K562 (cell line): ENCODE measurements at regions not wholly inside any gene's neighbourhood (a gene's known extent, or its start where the extent isn't known, plus 50 kb on each side); places are given as distances from the start of the nearest gene placed in this dataset.

Source experiments
- ATAC-seq: fragments of 200-7000 bp; cut with Tn5 transposase; 3 replicates; pipeline ENCODE4 v1.9.1; 2020; ENCODE audit warnings: moderate library complexity
- BruUV-seq: library from RNA; stranded (reverse); fragments of 400-500 nt; replicated peaks from 2 replicates; lab custom pipeline; 2021; lab: Mats Ljungman, UMichigan
- CTCF ChIA-PET: fragments of 300-600 bp; formaldehyde crosslinking; extraction: SDS; loops from one replicate; lab custom pipeline; 2021; ENCODE audit warnings: low intra/inter-chr PET ratio; lab: Yijun Ruan, JAX
- POLR2A ChIA-PET: fragments of 300-600, 350-650 bp; sonication (Branson Sonifier 250); formaldehyde crosslinking; extraction: SDS; loops from one replicate; lab custom pipeline; 2021; ENCODE audit warnings: antibody characterized with exemption, inconsistent platforms; lab: Yijun Ruan, JAX
- DNase-seq, 4 experiments: peaks; one replicate each; pipeline versions ENCODE4 v3.0.0 to v3.0.0-alpha.2; 2011 to 2018; ENCODE audit warnings: low spot score in 3 of 4, mixed read lengths in 3 of 4; ENCODE audit errors: extremely low read depth in 1 of 4
- FAIRE-seq: peaks from 2 replicates; lab custom pipeline; 2011; peaks lifted over from hg19 to GRCh38; lab: Jason Lieb, UNC
- H2AFZ ChIP-seq: 2 replicates; pipeline ENCODE4 v1.6.0; 2011; ENCODE audit warnings: low read depth, low read length, control low read depth, inconsistent platforms
- H3K27ac ChIP-seq: fragments of 200-600 bp; 3 replicates; pipeline ENCODE4 v1.8.0; 2011; ENCODE audit warnings: low read depth, mild to moderate bottlenecking, control low read depth, inconsistent platforms, low read length, moderate library complexity, mixed read lengths; ENCODE audit errors: extremely low read depth
- H3K27me3 ChIP-seq, 2 experiments: fragments of 300-600 bp in 1 of 2; 2 replicates in 1 of 2; 3 replicates in 1 of 2; pipeline versions ENCODE4 v1.6.0 to v1.8.0; 2011; ENCODE audit warnings: inconsistent platforms in 2 of 2, low read length in 2 of 2, mild to moderate bottlenecking in 1 of 2, mixed read lengths in 1 of 2, moderate library complexity in 1 of 2; ENCODE audit not compliant: control insufficient read depth in 2 of 2, insufficient read depth in 2 of 2
- H3K36me3 ChIP-seq: fragments of 300-600 bp; 3 replicates; pipeline ENCODE4 v1.8.0; 2011; ENCODE audit warnings: mild to moderate bottlenecking, low read length, inconsistent platforms; ENCODE audit not compliant: control insufficient read depth, insufficient read depth
- H3K4me1 ChIP-seq, 2 experiments: fragments of 200-600 bp in 1 of 2; replicated peaks in 1 of 2; 2 replicates in 1 of 2; 3 replicates in 1 of 2; pipeline versions ENCODE4 v1.5.1 to v1.8.0; 2011; ENCODE audit warnings: inconsistent platforms in 2 of 2, low read length in 2 of 2, mild to moderate bottlenecking in 1 of 2, mixed read lengths in 1 of 2, moderate library complexity in 1 of 2; ENCODE audit not compliant: control insufficient read depth in 2 of 2, insufficient read depth in 2 of 2
- H3K4me2 ChIP-seq: 2 replicates; pipeline ENCODE4 v1.6.1; 2011; ENCODE audit warnings: low read length, control low read depth, inconsistent platforms, mixed read lengths; ENCODE audit not compliant: insufficient read depth
- H3K4me3 ChIP-seq: fragments of 200-600 bp; sonication (generic), shearing (Covaris generic); 2 replicates; pipeline ENCODE4 v1.5.1; 2016; ENCODE audit warnings: control low read depth, inconsistent platforms
- H3K79me2 ChIP-seq: fragments of 200-600 bp; 3 replicates; pipeline ENCODE4 v1.8.0; 2011; ENCODE audit warnings: low read length, inconsistent platforms; ENCODE audit not compliant: control insufficient read depth, insufficient read depth
- H3K9ac ChIP-seq, 2 experiments: 2 replicates each; pipeline versions ENCODE4 v1.6.0 to v1.6.1; 2011; ENCODE audit warnings: low read depth in 2 of 2, low read length in 2 of 2, control low read depth in 1 of 2, inconsistent platforms in 1 of 2, mild to moderate bottlenecking in 1 of 2, mixed read lengths in 1 of 2; ENCODE audit not compliant: insufficient read depth in 1 of 2
- H3K9me1 ChIP-seq: one replicate; pipeline ENCODE4 v1.6.0; 2011; ENCODE audit warnings: inconsistent platforms, mild to moderate bottlenecking, low read length, moderate library complexity; ENCODE audit not compliant: control insufficient read depth, insufficient read depth
- H3K9me3 ChIP-seq: replicated peaks from 2 replicates; pipeline ENCODE4 v1.5.1; 2011; ENCODE audit warnings: low read depth, low read length, inconsistent platforms; ENCODE audit not compliant: control insufficient read depth, insufficient read depth
- H4K20me1 ChIP-seq: replicated peaks from 2 replicates; pipeline ENCODE4 v1.6.1; 2011; ENCODE audit warnings: low read length, inconsistent platforms, mixed read lengths; ENCODE audit not compliant: control insufficient read depth, insufficient read depth
- BCL6 ChIP-seq: fragments of 250-450 bp; sonication (Bioruptor Pico); IDR thresholded peaks from 2 replicates; pipeline ENCODE4 v1.4.0; 2020
- DPF2 ChIP-seq: fragments of 450-650 bp; IDR thresholded peaks from 2 replicates; pipeline ENCODE4 v1.6.1; 2016
- NEUROD1 ChIP-seq: fragments of 150-350 bp; IDR thresholded peaks from 2 replicates; pipeline ENCODE4 v1.6.1; 2014; ENCODE audit warnings: borderline replicate concordance, low read length, low read depth; ENCODE audit not compliant: partially characterized antibody
- SRSF7 ChIP-seq: fragments of 200-400 bp; formaldehyde crosslinking; optimal IDR thresholded peaks from 2 replicates; pipeline ENCODE3; 2017; ENCODE audit warnings: mild to moderate bottlenecking, low read depth, low read length
- TCF7L2 ChIP-seq: fragments of 150-350 bp; IDR thresholded peaks from 2 replicates; pipeline ENCODE4 v1.6.1; 2016; ENCODE audit warnings: low read depth, mild to moderate bottlenecking, low read length, moderate library complexity
- TCFL5 ChIP-seq: fragments of 250-450 bp; sonication (Bioruptor Pico); conservative IDR thresholded peaks from 2 replicates; pipeline ENCODE4 v1.6.1; 2021; ENCODE audit warnings: mild to moderate bottlenecking, moderate library complexity, matching md5 sums
- TRIM28 ChIP-seq: fragments of 450-650 bp; IDR thresholded peaks from 2 replicates; pipeline ENCODE4 v1.6.1; 2017
- ZNF282 ChIP-seq: sonication (generic); formaldehyde crosslinking; IDR thresholded peaks from 2 replicates; pipeline ENCODE4 v1.8.1; 2023; ENCODE audit warnings: missing genetic modification reagents
- ZNF311 ChIP-seq: fragments of 250-450 bp; sonication (Bioruptor Pico); IDR thresholded peaks from 2 replicates; pipeline ENCODE4 v1.4.0; 2020; ENCODE audit warnings: mild to moderate bottlenecking, moderate library complexity
- ZNF408 ChIP-seq: fragments of 250-450 bp; sonication (Bioruptor Pico); IDR thresholded peaks from 2 replicates; pipeline ENCODE4 v1.4.0; 2020; ENCODE audit warnings: low read depth, mild to moderate bottlenecking, moderate library complexity
- ZNF41 ChIP-seq: fragments of 250-450 bp; sonication (Bioruptor Pico); conservative IDR thresholded peaks from 2 replicates; pipeline ENCODE4 v1.4.0; 2020; ENCODE audit warnings: mild to moderate bottlenecking
- ZNF57 ChIP-seq: fragments of 450-650 bp; formaldehyde crosslinking; IDR thresholded peaks from 2 replicates; pipeline ENCODE4 v1.4.0; 2020; ENCODE audit warnings: mild to moderate bottlenecking, moderate library complexity
- ZNF699 ChIP-seq: fragments of 250-450 bp; sonication (Bioruptor Pico); IDR thresholded peaks from 2 replicates; pipeline ENCODE4 v1.8.0; 2021; ENCODE audit warnings: mild to moderate bottlenecking, moderate library complexity; ENCODE audit not compliant: insufficient replicate concordance
- ZNF77 ChIP-seq: fragments of 250-450 bp; sonication (Bioruptor Pico); IDR thresholded peaks from 2 replicates; pipeline ENCODE4 v1.5.0; 2020
- WGBS: fragments of 100-300 bp; shearing (Covaris generic); methylation state at CpG from one replicate; pipeline ENCODE4 v1.1.6; 2016; ENCODE audit warnings: low coverage, mixed read lengths; ENCODE audit not compliant: insufficient coverage; ENCODE audit errors: missing lambda C conversion rate; 5-methylcytosine and 5-hydroxymethylcytosine counted together
- in situ Hi-C: fragments of 300-500 bp; cut with MboI; formaldehyde crosslinking; loops from 4 replicates; pipeline ENCODE4 v1.15.0; 2018; ENCODE audit warnings: inconsistent platforms, mixed read lengths
- intact Hi-C: fragments of 100-400 bp; cut with micrococcal nuclease; formaldehyde crosslinking; loops from 2 replicates; pipeline ENCODE4 v1.14.2; 2022
- TF ChIP-seq, protein P1 (sequence below): fragments of 250-450 bp; sonication (Bioruptor Pico); IDR thresholded peaks from 2 replicates; pipeline ENCODE4 v1.5.0; 2020; ENCODE audit warnings: mild to moderate bottlenecking, borderline replicate concordance
- TF ChIP-seq, protein P2 (sequence below): fragments of 250-450 bp; sonication (Bioruptor Pico); IDR thresholded peaks from 2 replicates; pipeline ENCODE4 v1.4.0; 2020

DNA sequence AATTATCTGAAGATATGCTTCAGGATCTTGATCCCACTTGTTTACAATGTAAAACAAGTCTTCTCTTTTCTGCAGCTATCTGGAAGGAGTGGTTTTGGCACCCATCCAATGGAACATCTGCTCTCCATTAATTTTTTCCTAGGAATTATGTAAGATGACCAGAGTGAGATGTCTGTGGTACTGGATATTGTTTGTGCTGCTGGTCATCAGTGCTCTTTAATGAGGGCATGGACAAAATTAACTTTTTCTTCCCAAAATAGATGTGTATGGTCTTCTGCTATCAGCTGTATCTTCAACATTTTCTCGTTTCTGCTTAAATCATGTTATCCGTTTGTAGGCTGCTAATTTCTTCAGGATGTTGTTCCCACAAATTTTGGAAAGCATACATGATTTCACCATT lies 415.4 kb upstream of the KLHL1 start (continued):
- TF ChIP-seq ZNF699 (CRISPR knock-in tag) (no peak), TRIM28 (no peak), TCFL5 (CRISPR knock-in tag) (no peak), ZNF408 (CRISPR knock-in tag) (no peak), ZNF311 (no peak), ZNF77 (CRISPR knock-in tag) (no peak), TCF7L2 (no peak), DPF2 (no peak), ZNF282 (CRISPR knock-in tag) (no peak), BCL6 (no peak), SRSF7 (no peak)

DNA sequence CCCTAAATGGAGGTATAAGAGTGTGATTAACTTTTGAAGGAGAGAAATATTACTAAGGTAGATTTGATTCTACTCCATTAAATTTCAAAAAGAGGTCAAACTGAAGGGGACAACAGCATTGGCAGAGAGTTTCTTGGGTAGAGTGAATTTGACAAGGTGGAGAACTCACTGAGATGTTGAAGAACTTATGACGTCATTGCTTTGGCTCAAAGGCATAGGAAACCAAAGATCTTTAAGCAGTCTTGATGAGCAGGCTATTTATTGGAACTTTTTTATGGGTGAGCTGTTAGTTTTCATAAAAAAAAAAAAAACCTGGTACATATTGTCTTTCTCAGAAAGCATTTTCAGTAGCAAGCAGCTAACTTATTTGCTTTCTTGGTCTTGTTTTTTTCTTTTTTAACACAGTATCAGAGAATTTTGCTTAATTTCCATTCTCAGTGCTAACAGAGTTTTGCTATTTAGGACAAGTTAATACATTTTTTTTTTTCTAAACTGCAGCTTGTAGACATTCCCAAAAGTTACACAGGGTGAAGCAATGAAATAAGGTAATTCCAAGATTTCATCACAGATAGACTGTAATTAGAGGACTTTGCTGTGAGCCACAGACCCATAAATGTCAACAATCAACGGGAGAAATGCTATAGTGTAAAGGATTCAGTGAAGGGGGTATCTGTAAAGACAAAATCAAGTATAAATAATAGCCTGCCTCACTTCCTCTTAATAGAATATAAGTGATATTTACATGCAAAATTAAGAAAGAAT lies 412.2 kb upstream of the KLHL1 start:
- H3K9me3 ChIP-seq: no peaks in the 10 kb centered on the region
- H3K36me3 ChIP-seq: no peaks in the 10 kb centered on the region
- ChIA-PET POLR2A (no interaction called here), CTCF (no interaction called here)
- 0% methylated on average over 2 of the region's 2 CpGs for WGBS
- no peaks in the 10 kb centered on the region for H3K9me1 ChIP-seq
- H3K9ac ChIP-seq: no peak overlapping the region
- FAIRE-seq (no peak), DNase-seq (no peak), ATAC-seq (no peak)
- no peak overlapping the region for H2AFZ ChIP-seq
- intact Hi-C loops: no loop called here
- no peaks in the 10 kb centered on the region for H3K27me3 ChIP-seq
- no peak overlapping the region for H3K4me3 ChIP-seq
- H4K20me1 ChIP-seq: no peaks in the 10 kb centered on the region
- in situ Hi-C loops: no loop called here
- no TSS peak for BruUV-seq
- no peak overlapping the region for H3K27ac ChIP-seq
- H3K4me1 ChIP-seq: no peaks in the 10 kb centered on the region
- no peak overlapping the region for H3K4me2 ChIP-seq
- H3K79me2 ChIP-seq: no peaks in the 10 kb centered on the region
- TF ChIP-seq, protein P1, sequence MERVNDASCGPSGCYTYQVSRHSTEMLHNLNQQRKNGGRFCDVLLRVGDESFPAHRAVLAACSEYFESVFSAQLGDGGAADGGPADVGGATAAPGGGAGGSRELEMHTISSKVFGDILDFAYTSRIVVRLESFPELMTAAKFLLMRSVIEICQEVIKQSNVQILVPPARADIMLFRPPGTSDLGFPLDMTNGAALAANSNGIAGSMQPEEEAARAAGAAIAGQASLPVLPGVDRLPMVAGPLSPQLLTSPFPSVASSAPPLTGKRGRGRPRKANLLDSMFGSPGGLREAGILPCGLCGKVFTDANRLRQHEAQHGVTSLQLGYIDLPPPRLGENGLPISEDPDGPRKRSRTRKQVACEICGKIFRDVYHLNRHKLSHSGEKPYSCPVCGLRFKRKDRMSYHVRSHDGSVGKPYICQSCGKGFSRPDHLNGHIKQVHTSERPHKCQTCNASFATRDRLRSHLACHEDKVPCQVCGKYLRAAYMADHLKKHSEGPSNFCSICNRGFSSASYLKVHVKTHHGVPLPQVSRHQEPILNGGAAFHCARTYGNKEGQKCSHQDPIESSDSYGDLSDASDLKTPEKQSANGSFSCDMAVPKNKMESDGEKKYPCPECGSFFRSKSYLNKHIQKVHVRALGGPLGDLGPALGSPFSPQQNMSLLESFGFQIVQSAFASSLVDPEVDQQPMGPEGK: no peak
- TF ChIP-seq ZNF41: no peak
- TF ChIP-seq, protein P2, sequence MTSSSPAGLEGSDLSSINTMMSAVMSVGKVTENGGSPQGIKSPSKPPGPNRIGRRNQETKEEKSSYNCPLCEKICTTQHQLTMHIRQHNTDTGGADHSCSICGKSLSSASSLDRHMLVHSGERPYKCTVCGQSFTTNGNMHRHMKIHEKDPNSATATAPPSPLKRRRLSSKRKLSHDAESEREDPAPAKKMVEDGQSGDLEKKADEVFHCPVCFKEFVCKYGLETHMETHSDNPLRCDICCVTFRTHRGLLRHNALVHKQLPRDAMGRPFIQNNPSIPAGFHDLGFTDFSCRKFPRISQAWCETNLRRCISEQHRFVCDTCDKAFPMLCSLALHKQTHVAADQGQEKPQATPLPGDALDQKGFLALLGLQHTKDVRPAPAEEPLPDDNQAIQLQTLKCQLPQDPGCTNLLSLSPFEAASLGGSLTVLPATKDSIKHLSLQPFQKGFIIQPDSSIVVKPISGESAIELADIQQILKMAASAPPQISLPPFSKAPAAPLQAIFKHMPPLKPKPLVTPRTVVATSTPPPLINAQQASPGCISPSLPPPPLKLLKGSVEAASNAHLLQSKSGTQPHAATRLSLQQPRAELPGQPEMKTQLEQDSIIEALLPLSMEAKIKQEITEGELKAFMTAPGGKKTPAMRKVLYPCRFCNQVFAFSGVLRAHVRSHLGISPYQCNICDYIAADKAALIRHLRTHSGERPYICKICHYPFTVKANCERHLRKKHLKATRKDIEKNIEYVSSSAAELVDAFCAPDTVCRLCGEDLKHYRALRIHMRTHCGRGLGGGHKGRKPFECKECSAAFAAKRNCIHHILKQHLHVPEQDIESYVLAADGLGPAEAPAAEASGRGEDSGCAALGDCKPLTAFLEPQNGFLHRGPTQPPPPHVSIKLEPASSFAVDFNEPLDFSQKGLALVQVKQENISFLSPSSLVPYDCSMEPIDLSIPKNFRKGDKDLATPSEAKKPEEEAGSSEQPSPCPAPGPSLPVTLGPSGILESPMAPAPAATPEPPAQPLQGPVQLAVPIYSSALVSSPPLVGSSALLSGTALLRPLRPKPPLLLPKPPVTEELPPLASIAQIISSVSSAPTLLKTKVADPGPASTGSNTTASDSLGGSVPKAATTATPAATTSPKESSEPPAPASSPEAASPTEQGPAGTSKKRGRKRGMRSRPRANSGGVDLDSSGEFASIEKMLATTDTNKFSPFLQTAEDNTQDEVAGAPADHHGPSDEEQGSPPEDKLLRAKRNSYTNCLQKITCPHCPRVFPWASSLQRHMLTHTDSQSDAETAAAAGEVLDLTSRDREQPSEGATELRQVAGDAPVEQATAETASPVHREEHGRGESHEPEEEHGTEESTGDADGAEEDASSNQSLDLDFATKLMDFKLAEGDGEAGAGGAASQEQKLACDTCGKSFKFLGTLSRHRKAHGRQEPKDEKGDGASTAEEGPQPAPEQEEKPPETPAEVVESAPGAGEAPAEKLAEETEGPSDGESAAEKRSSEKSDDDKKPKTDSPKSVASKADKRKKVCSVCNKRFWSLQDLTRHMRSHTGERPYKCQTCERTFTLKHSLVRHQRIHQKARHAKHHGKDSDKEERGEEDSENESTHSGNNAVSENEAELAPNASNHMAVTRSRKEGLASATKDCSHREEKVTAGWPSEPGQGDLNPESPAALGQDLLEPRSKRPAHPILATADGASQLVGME (CRISPR knock-in tag): no peak
- TF ChIP-seq ZNF57: no peak
- TF ChIP-seq NEUROD1: no peak
